ENCODE measurements at regions not wholly inside any gene's neighbourhood (a gene's known extent, or its start where the extent isn't known, plus 50 kb on each side); places are given as distances from the start of the nearest gene placed in this dataset.

- Histone ChIP-seq H3K36me3 (ENCODE audit: insufficient read depth, insufficient read length, low read length) (no peaks in the 10 kb centered on the region), H3K9me3 (ENCODE audit: insufficient read depth, low read length) (no peaks in the 10 kb centered on the region), H3K4me3 (ENCODE audit: insufficient read length, low read depth) (no peak overlapping the region), H3K4me1 (ENCODE audit: insufficient read depth, insufficient read length) (no peaks in the 10 kb centered on the region), H3K9ac (ENCODE audit: insufficient read length, low read depth) (no peak overlapping the region), H3K27me3 (ENCODE audit: insufficient read depth, insufficient read length) (no peaks in the 10 kb centered on the region)
- TF ChIP-seq SUZ12 (IDR thresholded peaks at IDR 0.05; ENCODE audit: extremely low read depth, insufficient read depth, insufficient read length): no peak
- no peak for TF ChIP-seq YY1 (IDR thresholded peaks at IDR 0.05; ENCODE audit: insufficient read depth, insufficient read length)
- no peak for TF ChIP-seq ZNF274 (IDR thresholded peaks at IDR 0.05; ENCODE audit: low read depth, low read length)
- DNase-seq (ENCODE audit: low read depth, low spot score): no peak
These were observed 209.4 kb upstream of the UGT8 start for GRCh38 chr4:114389070-114389685.

- H3K4me3 ChIP-seq (ENCODE audit: insufficient read length, low read depth): no peak overlapping the region
- H3K27me3 ChIP-seq (ENCODE audit: insufficient read depth, insufficient read length): no peaks in the 10 kb centered on the region
- H3K9ac ChIP-seq (ENCODE audit: insufficient read length, low read depth): no peak overlapping the region
- no peaks in the 10 kb centered on the region for H3K36me3 ChIP-seq (ENCODE audit: insufficient read depth, insufficient read length, low read length)
- no peak for TF ChIP-seq YY1 (IDR thresholded peaks at IDR 0.05; ENCODE audit: insufficient read depth, insufficient read length)
- TF ChIP-seq SUZ12 (IDR thresholded peaks at IDR 0.05; ENCODE audit: extremely low read depth, insufficient read depth, insufficient read length): no peak
- no peak for TF ChIP-seq ZNF274 (IDR thresholded peaks at IDR 0.05; ENCODE audit: low read depth, low read length)
- no peaks in the 10 kb centered on the region for H3K9me3 ChIP-seq (ENCODE audit: insufficient read depth, low read length)
- DNase-seq (ENCODE audit: low read depth, low spot score): no peak
- no peaks in the 10 kb centered on the region for H3K4me1 ChIP-seq (ENCODE audit: insufficient read depth, insufficient read length)
These were observed 205.1 kb upstream of the UGT8 start for GRCh38 chr4:114393295-114394038.

- DNase-seq (ENCODE audit: low read depth, low spot score): no peak
- no peaks in the 10 kb centered on the region for H3K4me1 ChIP-seq (ENCODE audit: insufficient read depth, insufficient read length)
- H3K9ac ChIP-seq (ENCODE audit: insufficient read length, low read depth): no peak overlapping the region
- no peak for TF ChIP-seq ZNF274 (IDR thresholded peaks at IDR 0.05; ENCODE audit: low read depth, low read length)
- no peak for TF ChIP-seq SUZ12 (IDR thresholded peaks at IDR 0.05; ENCODE audit: extremely low read depth, insufficient read depth, insufficient read length)
- no peak for TF ChIP-seq YY1 (IDR thresholded peaks at IDR 0.05; ENCODE audit: insufficient read depth, insufficient read length)
- H3K36me3 ChIP-seq (ENCODE audit: insufficient read depth, insufficient read length, low read length): no peaks in the 10 kb centered on the region
- H3K27me3 ChIP-seq (ENCODE audit: insufficient read depth, insufficient read length): no peaks in the 10 kb centered on the region
- no peak overlapping the region for H3K4me3 ChIP-seq (ENCODE audit: insufficient read length, low read depth)
- H3K9me3 ChIP-seq (ENCODE audit: insufficient read depth, low read length): no peaks in the 10 kb centered on the region
These were observed 201.8 kb upstream of the UGT8 start for GRCh38 chr4:114396808-114397207.

- no peak for DNase-seq (ENCODE audit: low read depth, low spot score)
- H3K36me3 ChIP-seq (ENCODE audit: insufficient read depth, insufficient read length, low read length): no peaks in the 10 kb centered on the region
- H3K9ac ChIP-seq (ENCODE audit: insufficient read length, low read depth): no peak overlapping the region
- H3K4me3 ChIP-seq (ENCODE audit: insufficient read length, low read depth): no peak overlapping the region
- H3K27me3 ChIP-seq (ENCODE audit: insufficient read depth, insufficient read length): no peaks in the 10 kb centered on the region
- no peak for TF ChIP-seq SUZ12 (IDR thresholded peaks at IDR 0.05; ENCODE audit: extremely low read depth, insufficient read depth, insufficient read length)
- no peak for TF ChIP-seq ZNF274 (IDR thresholded peaks at IDR 0.05; ENCODE audit: low read depth, low read length)
- TF ChIP-seq YY1 (IDR thresholded peaks at IDR 0.05; ENCODE audit: insufficient read depth, insufficient read length): no peak
- no peaks in the 10 kb centered on the region for H3K4me1 ChIP-seq (ENCODE audit: insufficient read depth, insufficient read length)
- H3K9me3 ChIP-seq (ENCODE audit: insufficient read depth, low read length): no peaks in the 10 kb centered on the region
These were observed 200.2 kb upstream of the UGT8 start for GRCh38 chr4:114398410-114398809.

- no peak overlapping the region for H3K9ac ChIP-seq (ENCODE audit: insufficient read length, low read depth)
- H3K36me3 ChIP-seq (ENCODE audit: insufficient read depth, insufficient read length, low read length): no peaks in the 10 kb centered on the region
- TF ChIP-seq SUZ12 (IDR thresholded peaks at IDR 0.05; ENCODE audit: extremely low read depth, insufficient read depth, insufficient read length): no peak
- no peak for TF ChIP-seq ZNF274 (IDR thresholded peaks at IDR 0.05; ENCODE audit: low read depth, low read length)
- peak; percentile 13 for TF ChIP-seq YY1 (IDR thresholded peaks at IDR 0.05; ENCODE audit: insufficient read depth, insufficient read length)
- no peaks in the 10 kb centered on the region for H3K27me3 ChIP-seq (ENCODE audit: insufficient read depth, insufficient read length)
- no peak overlapping the region for H3K4me3 ChIP-seq (ENCODE audit: insufficient read length, low read depth)
- H3K4me1 ChIP-seq (ENCODE audit: insufficient read depth, insufficient read length): no peaks in the 10 kb centered on the region
- no peak for DNase-seq (ENCODE audit: low read depth, low spot score)
- no peaks in the 10 kb centered on the region for H3K9me3 ChIP-seq (ENCODE audit: insufficient read depth, low read length)
These were observed 199.5 kb upstream of the UGT8 start for GRCh38 chr4:114399105-114399504.

- H3K4me1 ChIP-seq (ENCODE audit: insufficient read depth, insufficient read length): no peaks in the 10 kb centered on the region
- no peak overlapping the region for H3K4me3 ChIP-seq (ENCODE audit: insufficient read length, low read depth)
- no peak for DNase-seq (ENCODE audit: low read depth, low spot score)
- no peaks in the 10 kb centered on the region for H3K27me3 ChIP-seq (ENCODE audit: insufficient read depth, insufficient read length)
- no peaks in the 10 kb centered on the region for H3K9me3 ChIP-seq (ENCODE audit: insufficient read depth, low read length)
- no peaks in the 10 kb centered on the region for H3K36me3 ChIP-seq (ENCODE audit: insufficient read depth, insufficient read length, low read length)
- H3K9ac ChIP-seq (ENCODE audit: insufficient read length, low read depth): no peak overlapping the region
- TF ChIP-seq ZNF274 (IDR thresholded peaks at IDR 0.05; ENCODE audit: low read depth, low read length) (no peak), SUZ12 (IDR thresholded peaks at IDR 0.05; ENCODE audit: extremely low read depth, insufficient read depth, insufficient read length) (no peak), YY1 (IDR thresholded peaks at IDR 0.05; ENCODE audit: insufficient read depth, insufficient read length) (no peak)
These were observed 198.1 kb upstream of the UGT8 start for GRCh38 chr4:114400531-114400930.

GRCh38 chr4:114401483-114401882, 197.1 kb upstream of the UGT8 start:
- Histone ChIP-seq H3K9ac (ENCODE audit: insufficient read length, low read depth) (no peak overlapping the region), H3K4me1 (ENCODE audit: insufficient read depth, insufficient read length) (no peaks in the 10 kb centered on the region), H3K36me3 (ENCODE audit: insufficient read depth, insufficient read length, low read length) (no peaks in the 10 kb centered on the region), H3K27me3 (ENCODE audit: insufficient read depth, insufficient read length) (no peaks in the 10 kb centered on the region), H3K9me3 (ENCODE audit: insufficient read depth, low read length) (no peaks in the 10 kb centered on the region), H3K4me3 (ENCODE audit: insufficient read length, low read depth) (no peak overlapping the region)
- DNase-seq (ENCODE audit: low read depth, low spot score): no peak
- TF ChIP-seq ZNF274 (IDR thresholded peaks at IDR 0.05; ENCODE audit: low read depth, low read length): no peak
- no peak for TF ChIP-seq SUZ12 (IDR thresholded peaks at IDR 0.05; ENCODE audit: extremely low read depth, insufficient read depth, insufficient read length)
